GM19238 (cell line): ENCODE measurements at regions not wholly inside any gene's neighbourhood (a gene's known extent, or its start where the extent isn't known, plus 50 kb on each side); places are given as distances from the start of the nearest gene placed in this dataset.

ENCODE experiments used
- DNase-seq: peaks from one replicate; pipeline ENCODE4 v3.0.0; 2011; ENCODE audit warnings: low spot score; ENCODE audit not compliant: insufficient read length

DNA sequence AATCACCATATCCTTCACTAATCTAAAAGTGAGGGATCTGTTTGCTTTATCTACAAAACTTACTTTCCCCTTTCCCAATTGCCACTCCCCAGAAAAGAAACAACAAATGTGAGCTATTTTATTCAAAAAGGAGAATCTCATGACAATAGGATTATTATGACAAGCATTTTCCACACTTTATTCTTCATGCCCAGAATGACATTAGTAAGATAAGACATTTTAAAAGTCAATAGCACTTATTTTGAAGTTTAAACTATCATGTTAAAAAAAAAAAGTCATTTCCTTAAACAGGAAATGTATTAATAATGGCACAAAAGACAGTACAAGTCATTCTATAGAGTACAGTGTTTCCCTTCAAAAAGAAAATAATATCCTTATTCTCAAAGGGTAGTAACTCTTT is 58.8 kb upstream of the HNRNPA3 start:
- no peak for DNase-seq

DNA sequence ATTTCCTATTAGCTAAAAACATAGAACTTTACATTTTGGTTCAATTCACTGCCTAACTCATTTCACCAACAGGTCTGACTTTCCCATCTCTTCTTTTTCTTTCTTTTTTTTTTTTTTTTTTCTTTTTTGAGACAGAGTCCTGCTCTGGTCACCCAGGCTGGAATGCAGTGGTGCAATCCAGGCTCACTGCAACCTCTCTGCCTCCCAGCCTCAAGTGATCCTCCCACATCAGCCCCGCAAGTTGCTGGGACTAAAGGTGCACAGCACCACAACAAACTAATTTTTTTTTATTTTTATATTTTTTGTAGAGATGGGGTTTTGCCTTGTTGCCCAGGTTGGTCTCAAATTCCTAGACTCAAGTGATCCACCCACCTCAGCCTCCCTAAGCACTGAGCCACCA is 57.8 kb upstream of the HNRNPA3 start:
- no peak for DNase-seq

DNA sequence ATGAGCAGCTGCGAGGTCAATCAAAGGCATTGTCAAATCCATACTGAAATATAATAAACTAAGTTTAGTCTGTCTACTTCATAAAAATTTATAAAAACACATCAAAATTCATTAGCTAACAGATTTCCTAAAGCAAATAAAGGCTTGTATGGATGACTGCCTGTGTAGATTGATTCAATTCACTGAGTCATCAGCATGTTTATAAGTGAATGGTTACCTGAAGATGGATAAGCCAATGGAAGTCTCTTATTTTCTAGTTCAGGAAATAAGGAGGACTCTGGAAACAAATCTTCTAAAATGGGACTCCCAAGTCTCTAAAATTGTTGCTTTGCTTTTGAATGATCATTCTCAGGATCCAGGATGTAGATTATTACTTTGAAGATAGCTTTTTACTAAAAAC is 57.0 kb upstream of the HNRNPA3 start:
- no peak for DNase-seq

DNA sequence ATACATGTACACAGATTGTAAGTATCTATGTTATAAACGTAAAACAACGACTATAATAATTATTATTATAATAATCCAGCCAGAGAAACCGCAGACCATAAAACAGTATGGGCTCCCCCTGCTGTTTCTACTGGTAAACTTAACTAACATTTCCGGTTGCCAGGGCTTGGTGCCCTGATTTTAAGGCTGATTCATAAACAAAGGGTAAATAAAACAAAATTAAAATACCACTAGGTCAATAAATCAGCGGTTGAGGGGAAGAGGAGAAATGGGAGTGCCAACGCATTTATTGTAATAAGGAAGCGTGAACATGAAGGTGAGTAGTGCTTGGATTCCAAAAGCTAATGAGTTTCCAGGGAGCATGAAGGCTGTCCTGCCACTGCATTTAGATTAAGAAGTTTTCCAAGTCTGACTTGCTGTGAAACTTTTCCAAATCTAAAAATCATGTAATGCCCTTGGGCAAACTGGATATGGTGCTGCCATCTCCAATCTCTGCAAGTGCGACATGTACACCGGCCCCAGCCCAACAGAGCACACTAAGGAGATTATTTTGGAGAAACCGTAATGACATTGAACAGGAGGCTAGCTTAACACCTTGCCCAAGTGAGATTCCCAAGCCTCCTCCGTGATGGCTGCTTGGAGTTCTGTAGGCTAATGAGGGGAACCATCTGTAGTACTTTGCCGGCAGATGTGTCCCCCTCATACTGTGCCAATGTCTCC is 50.7 kb upstream of the HNRNPA3 start:
- DNase-seq: no peak
